Psoas muscle (tissue), 7 donors: ENCODE measurements at regions not wholly inside any gene's neighbourhood (a gene's known extent, or its start where the extent isn't known, plus 50 kb on each side); places are given as distances from the start of the nearest gene placed in this dataset.

Source experiments
- ATAC-seq, 4 donors: fragments of 200-7000 bp; cut with Tn5 transposase; one replicate each; pipeline ENCODE4 v1.9.1; 2020; ENCODE audit warnings: moderate library complexity in 3 of 4, mild to moderate bottlenecking in 2 of 4
- DNase-seq, 2 donors: peaks; one replicate each; pipeline ENCODE4 v3.0.0-alpha.2; 2020
- H3K27ac ChIP-seq: fragments of 200-600 bp; one replicate; pipeline ENCODE4 v1.8.0; 2022
- H3K27me3 ChIP-seq, 3 donors: fragments of 200-600 bp in 1 of 3; one replicate each; pipeline versions ENCODE4 v1.6.1 to v1.8.0; 2013 to 2022; ENCODE audit warnings: low read length in 2 of 3, mild to moderate bottlenecking in 2 of 3, moderate library complexity in 1 of 3; ENCODE audit not compliant: insufficient read depth in 3 of 3
- H3K36me3 ChIP-seq, 2 donors: fragments of 200-600 bp in 1 of 2; one replicate each; pipeline versions ENCODE4 v1.6.1 to v1.8.0; 2013 to 2022; ENCODE audit warnings: low read depth in 1 of 2, mild to moderate bottlenecking in 1 of 2, moderate library complexity in 1 of 2; ENCODE audit not compliant: insufficient read depth in 1 of 2
- H3K4me1 ChIP-seq: fragments of 200-600 bp; one replicate; pipeline ENCODE4 v1.8.0; 2022
- H3K4me3 ChIP-seq: fragments of 200-600 bp; one replicate; pipeline ENCODE4 v1.8.0; 2022; ENCODE audit warnings: mild to moderate bottlenecking
- H3K9me3 ChIP-seq: fragments of 200-600 bp; one replicate; pipeline ENCODE4 v1.8.0; 2022
- WGBS, 3 donors: extraction: QIAGEN DNeasy Blood & Tissue Kit; methylation state at CpG; one replicate each; pipeline versions ENCODE4 v1.1.6 to v1.1.7; 2013; 5-methylcytosine and 5-hydroxymethylcytosine counted together
- intact Hi-C, 2 donors: fragments of 100-400 bp; cut with DNase I; formaldehyde crosslinking; loops; one replicate each; pipeline versions ENCODE4 v1.11.0 to v1.14.2; 2022
- TF ChIP-seq, protein P1 (sequence below): fragments of 200-600 bp; IDR thresholded peaks from one replicate; pipeline ENCODE4 v1.8.0; 2022; ENCODE audit warnings: antibody characterized with exemption
- donor health status: healthy with polysubstance abuse.
- donor health status: DM: no; HTN: no; CAD: no; lungs with moderate emphysema.
- donor health status: Bipolar disorder and iron deficiency.
- donor health status: healthy.
- donor health status: DM: yes; HTN: yes; CAD: no.
- donor health status: DM: no; HTN: no; CAD: no.
- donor health status: DM: yes; HTN: yes; CAD: no.

- Histone ChIP-seq H3K4me1 (no peaks in the 10 kb centered on the region), H3K4me3 (no peak overlapping the region), H3K9me3 (no peaks in the 10 kb centered on the region), H3K27me3 (peaks cover 0 to 4% (median 2%) of the 10 kb centered on the region in 3 donors), H3K36me3 (no peaks in the 10 kb centered on the region), H3K27ac (no peak overlapping the region)
- 76 to 79% (median 78%) methylated on average over 15 of the region's 15 CpGs for WGBS, 3 donors
- TF ChIP-seq, protein P1, sequence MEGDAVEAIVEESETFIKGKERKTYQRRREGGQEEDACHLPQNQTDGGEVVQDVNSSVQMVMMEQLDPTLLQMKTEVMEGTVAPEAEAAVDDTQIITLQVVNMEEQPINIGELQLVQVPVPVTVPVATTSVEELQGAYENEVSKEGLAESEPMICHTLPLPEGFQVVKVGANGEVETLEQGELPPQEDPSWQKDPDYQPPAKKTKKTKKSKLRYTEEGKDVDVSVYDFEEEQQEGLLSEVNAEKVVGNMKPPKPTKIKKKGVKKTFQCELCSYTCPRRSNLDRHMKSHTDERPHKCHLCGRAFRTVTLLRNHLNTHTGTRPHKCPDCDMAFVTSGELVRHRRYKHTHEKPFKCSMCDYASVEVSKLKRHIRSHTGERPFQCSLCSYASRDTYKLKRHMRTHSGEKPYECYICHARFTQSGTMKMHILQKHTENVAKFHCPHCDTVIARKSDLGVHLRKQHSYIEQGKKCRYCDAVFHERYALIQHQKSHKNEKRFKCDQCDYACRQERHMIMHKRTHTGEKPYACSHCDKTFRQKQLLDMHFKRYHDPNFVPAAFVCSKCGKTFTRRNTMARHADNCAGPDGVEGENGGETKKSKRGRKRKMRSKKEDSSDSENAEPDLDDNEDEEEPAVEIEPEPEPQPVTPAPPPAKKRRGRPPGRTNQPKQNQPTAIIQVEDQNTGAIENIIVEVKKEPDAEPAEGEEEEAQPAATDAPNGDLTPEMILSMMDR = no peak
- DNase-seq = no peak
- ATAC-seq = no peak
- intact Hi-C loops = no loop called here
Observed at GRCh38 chr11:134861490-134862104, 449.6 kb upstream of the B3GAT1 start.

DNA sequence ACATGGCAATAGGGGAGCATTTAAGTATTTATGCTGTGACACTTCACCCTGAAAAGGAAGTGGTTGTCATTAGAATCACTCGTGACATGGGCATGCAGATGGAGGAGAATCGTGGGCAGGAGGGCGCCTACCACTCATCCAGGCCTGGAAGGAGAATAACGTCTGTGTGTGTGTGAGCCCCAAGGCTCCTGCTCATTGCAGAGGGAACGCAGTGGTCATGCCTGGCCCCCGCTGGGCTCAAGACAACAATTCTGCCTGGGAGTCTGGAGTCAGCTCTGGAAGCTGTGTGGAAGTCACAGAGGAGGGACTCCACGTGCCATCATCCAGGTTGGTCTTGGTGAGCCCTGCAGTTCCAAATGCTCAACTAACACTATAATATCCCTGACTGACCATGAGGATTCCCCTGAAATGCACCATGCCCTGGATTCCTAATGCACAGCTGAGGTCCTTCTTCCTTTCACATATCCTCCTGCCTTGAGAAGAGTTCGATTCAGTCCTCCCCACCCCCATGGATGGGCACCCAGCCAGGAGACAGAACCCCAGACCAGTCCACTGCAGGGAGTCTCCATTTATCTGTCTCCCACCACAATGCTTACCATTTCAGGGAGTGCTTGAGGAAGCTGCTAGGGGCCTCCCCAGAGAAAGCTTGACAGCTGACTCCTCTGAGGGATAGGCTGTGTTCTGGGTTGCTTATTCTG, 446.9 kb upstream of the B3GAT1 start:
- H3K4me3 ChIP-seq = no peak overlapping the region
- H3K27me3 ChIP-seq = peaks cover 0 to 4% (median 3%) of the 10 kb centered on the region in 3 donors
- ATAC-seq (no peak), DNase-seq (no peak)
- TF ChIP-seq, protein P1 = no peak
- H3K9me3 ChIP-seq = no peaks in the 10 kb centered on the region
- no peaks in the 10 kb centered on the region for H3K36me3 ChIP-seq
- H3K4me1 ChIP-seq = no peaks in the 10 kb centered on the region
- H3K27ac ChIP-seq = no peak overlapping the region
- WGBS, 3 donors = 71 to 76% (median 73%) methylated on average over 8 of the region's 8 CpGs
- intact Hi-C loops = no loop called here

GRCh38 chr11:134857035-134857434, 445.0 kb upstream of the B3GAT1 start:
- H3K9me3 ChIP-seq = no peaks in the 10 kb centered on the region
- WGBS, 3 donors = 77 to 89% (median 81%) methylated on average over 4 of the region's 4 CpGs
- DNase-seq (no peak), ATAC-seq (no peak)
- no peak overlapping the region for H3K27ac ChIP-seq
- no peaks in the 10 kb centered on the region for H3K4me1 ChIP-seq
- no peak overlapping the region for H3K4me3 ChIP-seq
- no peaks in the 10 kb centered on the region for H3K36me3 ChIP-seq
- TF ChIP-seq, protein P1 = no peak
- peaks cover 0 to 5% (median 0%) of the 10 kb centered on the region in 3 donors for H3K27me3 ChIP-seq
- intact Hi-C loops = no loop called here

GRCh38 chr11:134856056-134856971, 444.3 kb upstream of the B3GAT1 start:
- intact Hi-C loops = no loop called here
- TF ChIP-seq, protein P1 = no peak
- no peak for DNase-seq
- ATAC-seq = no peak
- no peak overlapping the region for H3K4me3 ChIP-seq
- no peaks in the 10 kb centered on the region for H3K9me3 ChIP-seq
- 62 to 70% (median 68%) methylated on average over 14 of the region's 14 CpGs for WGBS, 3 donors
- H3K4me1 ChIP-seq = no peaks in the 10 kb centered on the region
- H3K27ac ChIP-seq = no peak overlapping the region
- no peaks in the 10 kb centered on the region for H3K36me3 ChIP-seq
- peaks cover 0 to 5% (median 0%) of the 10 kb centered on the region in 3 donors for H3K27me3 ChIP-seq
